ENCODE measurements at regions not wholly inside any gene's neighbourhood (a gene's known extent, or its start where the extent isn't known, plus 50 kb on each side); places are given as distances from the start of the nearest gene placed in this dataset.

DNA sequence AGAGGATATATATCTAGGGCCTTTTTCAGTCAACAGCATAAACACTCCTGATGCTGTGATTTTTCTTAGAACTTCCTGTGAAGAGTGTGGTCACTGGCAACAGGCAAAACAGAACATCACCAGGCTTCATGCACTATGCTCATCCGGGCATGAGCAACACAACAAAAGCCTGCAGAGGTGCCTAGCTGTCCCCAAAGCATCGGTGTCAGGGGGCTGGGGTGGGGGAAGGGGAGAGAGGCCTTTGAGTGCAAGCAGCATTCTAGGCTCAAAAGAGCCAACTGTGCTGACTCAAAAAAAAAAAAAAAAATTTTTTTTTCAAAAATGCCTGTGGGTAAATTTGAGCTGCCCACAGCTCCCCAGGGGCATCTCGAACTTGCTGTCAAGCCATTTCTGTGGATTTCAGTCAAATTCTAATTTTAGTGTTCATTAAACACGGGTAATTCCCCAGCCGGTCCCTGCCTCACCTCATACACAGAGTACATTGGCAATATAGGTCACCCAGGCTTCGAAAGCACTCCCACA lies 194.6 kb upstream of the DYNLRB2 start:
- TF ChIP-seq, protein P1, sequence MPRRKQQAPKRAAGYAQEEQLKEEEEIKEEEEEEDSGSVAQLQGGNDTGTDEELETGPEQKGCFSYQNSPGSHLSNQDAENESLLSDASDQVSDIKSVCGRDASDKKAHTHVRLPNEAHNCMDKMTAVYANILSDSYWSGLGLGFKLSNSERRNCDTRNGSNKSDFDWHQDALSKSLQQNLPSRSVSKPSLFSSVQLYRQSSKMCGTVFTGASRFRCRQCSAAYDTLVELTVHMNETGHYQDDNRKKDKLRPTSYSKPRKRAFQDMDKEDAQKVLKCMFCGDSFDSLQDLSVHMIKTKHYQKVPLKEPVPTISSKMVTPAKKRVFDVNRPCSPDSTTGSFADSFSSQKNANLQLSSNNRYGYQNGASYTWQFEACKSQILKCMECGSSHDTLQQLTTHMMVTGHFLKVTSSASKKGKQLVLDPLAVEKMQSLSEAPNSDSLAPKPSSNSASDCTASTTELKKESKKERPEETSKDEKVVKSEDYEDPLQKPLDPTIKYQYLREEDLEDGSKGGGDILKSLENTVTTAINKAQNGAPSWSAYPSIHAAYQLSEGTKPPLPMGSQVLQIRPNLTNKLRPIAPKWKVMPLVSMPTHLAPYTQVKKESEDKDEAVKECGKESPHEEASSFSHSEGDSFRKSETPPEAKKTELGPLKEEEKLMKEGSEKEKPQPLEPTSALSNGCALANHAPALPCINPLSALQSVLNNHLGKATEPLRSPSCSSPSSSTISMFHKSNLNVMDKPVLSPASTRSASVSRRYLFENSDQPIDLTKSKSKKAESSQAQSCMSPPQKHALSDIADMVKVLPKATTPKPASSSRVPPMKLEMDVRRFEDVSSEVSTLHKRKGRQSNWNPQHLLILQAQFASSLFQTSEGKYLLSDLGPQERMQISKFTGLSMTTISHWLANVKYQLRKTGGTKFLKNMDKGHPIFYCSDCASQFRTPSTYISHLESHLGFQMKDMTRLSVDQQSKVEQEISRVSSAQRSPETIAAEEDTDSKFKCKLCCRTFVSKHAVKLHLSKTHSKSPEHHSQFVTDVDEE (CRISPR knock-in tag; IDR thresholded peaks at IDR 0.05), result no peak
- TF ChIP-seq CSDC2 (CRISPR knock-in tag; IDR thresholded peaks at IDR 0.05) (no peak), RARB (CRISPR knock-in tag; IDR thresholded peaks at IDR 0.05) (no peak), ISL1 (CRISPR knock-in tag; IDR thresholded peaks at IDR 0.05) (no peak), SNAI2 (CRISPR knock-in tag; IDR thresholded peaks at IDR 0.05) (no peak), ZFP30 (CRISPR knock-in tag; IDR thresholded peaks at IDR 0.05) (no peak), ZFP3 (CRISPR knock-in tag; IDR thresholded peaks at IDR 0.05) (no peak), ZNF8 (CRISPR knock-in tag; IDR thresholded peaks at IDR 0.05) (no peak), ESRRG (CRISPR knock-in tag; IDR thresholded peaks at IDR 0.05) (no peak), TCF4 (CRISPR knock-in tag; IDR thresholded peaks at IDR 0.05; ENCODE audit: borderline replicate concordance) (no peak), ZC3H10 (CRISPR knock-in tag; IDR thresholded peaks at IDR 0.05) (no peak)
- TF ChIP-seq, protein P2, sequence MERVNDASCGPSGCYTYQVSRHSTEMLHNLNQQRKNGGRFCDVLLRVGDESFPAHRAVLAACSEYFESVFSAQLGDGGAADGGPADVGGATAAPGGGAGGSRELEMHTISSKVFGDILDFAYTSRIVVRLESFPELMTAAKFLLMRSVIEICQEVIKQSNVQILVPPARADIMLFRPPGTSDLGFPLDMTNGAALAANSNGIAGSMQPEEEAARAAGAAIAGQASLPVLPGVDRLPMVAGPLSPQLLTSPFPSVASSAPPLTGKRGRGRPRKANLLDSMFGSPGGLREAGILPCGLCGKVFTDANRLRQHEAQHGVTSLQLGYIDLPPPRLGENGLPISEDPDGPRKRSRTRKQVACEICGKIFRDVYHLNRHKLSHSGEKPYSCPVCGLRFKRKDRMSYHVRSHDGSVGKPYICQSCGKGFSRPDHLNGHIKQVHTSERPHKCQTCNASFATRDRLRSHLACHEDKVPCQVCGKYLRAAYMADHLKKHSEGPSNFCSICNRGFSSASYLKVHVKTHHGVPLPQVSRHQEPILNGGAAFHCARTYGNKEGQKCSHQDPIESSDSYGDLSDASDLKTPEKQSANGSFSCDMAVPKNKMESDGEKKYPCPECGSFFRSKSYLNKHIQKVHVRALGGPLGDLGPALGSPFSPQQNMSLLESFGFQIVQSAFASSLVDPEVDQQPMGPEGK (CRISPR knock-in tag; IDR thresholded peaks at IDR 0.05; ENCODE audit: borderline replicate concordance), result no peak
- TF ChIP-seq, protein P3, sequence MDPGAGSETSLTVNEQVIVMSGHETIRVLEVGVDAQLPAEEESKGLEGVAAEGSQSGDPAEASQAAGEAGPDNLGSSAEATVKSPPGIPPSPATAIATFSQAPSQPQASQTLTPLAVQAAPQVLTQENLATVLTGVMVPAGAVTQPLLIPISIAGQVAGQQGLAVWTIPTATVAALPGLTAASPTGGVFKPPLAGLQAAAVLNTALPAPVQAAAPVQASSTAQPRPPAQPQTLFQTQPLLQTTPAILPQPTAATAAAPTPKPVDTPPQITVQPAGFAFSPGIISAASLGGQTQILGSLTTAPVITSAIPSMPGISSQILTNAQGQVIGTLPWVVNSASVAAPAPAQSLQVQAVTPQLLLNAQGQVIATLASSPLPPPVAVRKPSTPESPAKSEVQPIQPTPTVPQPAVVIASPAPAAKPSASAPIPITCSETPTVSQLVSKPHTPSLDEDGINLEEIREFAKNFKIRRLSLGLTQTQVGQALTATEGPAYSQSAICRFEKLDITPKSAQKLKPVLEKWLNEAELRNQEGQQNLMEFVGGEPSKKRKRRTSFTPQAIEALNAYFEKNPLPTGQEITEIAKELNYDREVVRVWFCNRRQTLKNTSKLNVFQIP (CRISPR knock-in tag; IDR thresholded peaks at IDR 0.05; ENCODE audit: borderline replicate concordance, low read depth), result no peak
